ENCODE measurements at regions not wholly inside any gene's neighbourhood (a gene's known extent, or its start where the extent isn't known, plus 50 kb on each side); places are given as distances from the start of the nearest gene placed in this dataset.

DNA sequence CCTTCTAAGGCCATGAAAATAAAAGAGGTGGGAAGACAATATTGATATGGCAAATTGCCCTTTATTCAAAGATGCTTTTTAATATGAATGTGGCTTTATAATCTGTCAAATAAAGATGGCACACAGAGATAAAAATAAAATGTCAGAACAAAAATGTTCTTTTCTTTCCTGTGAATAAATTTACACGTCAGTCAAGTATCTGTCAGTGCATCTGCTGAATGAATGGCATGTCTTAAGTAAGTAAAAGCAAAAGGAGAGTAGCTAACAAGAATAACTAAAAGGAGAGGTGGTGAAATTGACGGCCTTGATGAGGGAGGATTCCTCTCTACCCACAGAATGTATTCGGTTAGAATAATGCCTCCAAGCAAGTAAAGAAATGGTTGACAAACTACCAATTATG is 1021.7 kb upstream of the GBE1 start:
- TF ChIP-seq, protein P1, sequence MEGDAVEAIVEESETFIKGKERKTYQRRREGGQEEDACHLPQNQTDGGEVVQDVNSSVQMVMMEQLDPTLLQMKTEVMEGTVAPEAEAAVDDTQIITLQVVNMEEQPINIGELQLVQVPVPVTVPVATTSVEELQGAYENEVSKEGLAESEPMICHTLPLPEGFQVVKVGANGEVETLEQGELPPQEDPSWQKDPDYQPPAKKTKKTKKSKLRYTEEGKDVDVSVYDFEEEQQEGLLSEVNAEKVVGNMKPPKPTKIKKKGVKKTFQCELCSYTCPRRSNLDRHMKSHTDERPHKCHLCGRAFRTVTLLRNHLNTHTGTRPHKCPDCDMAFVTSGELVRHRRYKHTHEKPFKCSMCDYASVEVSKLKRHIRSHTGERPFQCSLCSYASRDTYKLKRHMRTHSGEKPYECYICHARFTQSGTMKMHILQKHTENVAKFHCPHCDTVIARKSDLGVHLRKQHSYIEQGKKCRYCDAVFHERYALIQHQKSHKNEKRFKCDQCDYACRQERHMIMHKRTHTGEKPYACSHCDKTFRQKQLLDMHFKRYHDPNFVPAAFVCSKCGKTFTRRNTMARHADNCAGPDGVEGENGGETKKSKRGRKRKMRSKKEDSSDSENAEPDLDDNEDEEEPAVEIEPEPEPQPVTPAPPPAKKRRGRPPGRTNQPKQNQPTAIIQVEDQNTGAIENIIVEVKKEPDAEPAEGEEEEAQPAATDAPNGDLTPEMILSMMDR (IDR thresholded peaks at IDR 0.05; ENCODE audit: insufficient read depth, low read length, severe bottlenecking): no peak
- FAIRE-seq (no peak), DNase-seq (ENCODE audit: low read depth) (no peak)
- H3K36me3 ChIP-seq (ENCODE audit: control insufficient read depth, insufficient read depth, low read length): no peaks in the 10 kb centered on the region
- no peaks in the 10 kb centered on the region for H3K27me3 ChIP-seq (ENCODE audit: control insufficient read depth, insufficient read depth, low read length)
- no peak overlapping the region for H3K4me3 ChIP-seq (ENCODE audit: low read depth, low read length)

DNA sequence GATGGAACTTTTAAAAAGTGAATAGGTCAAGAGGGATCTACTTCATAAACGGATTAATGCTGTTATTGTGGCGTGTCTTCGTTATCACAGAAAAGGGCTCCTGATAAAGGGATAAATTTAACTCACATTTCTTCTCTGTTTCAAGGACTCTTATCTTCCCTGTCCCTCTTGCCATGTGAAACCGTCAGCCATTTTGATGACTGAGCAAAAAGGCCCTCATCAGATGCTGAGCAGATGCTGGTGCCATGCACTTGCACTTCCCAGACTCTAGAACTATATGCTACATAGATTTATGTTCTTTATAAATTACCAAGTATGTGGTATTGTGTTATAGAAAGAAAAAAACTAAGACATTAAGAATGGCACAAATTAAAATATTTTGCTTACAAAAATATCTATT is 1011.8 kb upstream of the GBE1 start:
- Histone ChIP-seq H3K4me3 (ENCODE audit: low read depth, low read length) (no peak overlapping the region), H3K36me3 (ENCODE audit: control insufficient read depth, insufficient read depth, low read length) (no peaks in the 10 kb centered on the region), H3K27me3 (ENCODE audit: control insufficient read depth, insufficient read depth, low read length) (no peaks in the 10 kb centered on the region)
- TF ChIP-seq, protein P1 (IDR thresholded peaks at IDR 0.05; ENCODE audit: insufficient read depth, low read length, severe bottlenecking): no peak
- no peak for DNase-seq (ENCODE audit: low read depth)
- FAIRE-seq: no peak

DNA sequence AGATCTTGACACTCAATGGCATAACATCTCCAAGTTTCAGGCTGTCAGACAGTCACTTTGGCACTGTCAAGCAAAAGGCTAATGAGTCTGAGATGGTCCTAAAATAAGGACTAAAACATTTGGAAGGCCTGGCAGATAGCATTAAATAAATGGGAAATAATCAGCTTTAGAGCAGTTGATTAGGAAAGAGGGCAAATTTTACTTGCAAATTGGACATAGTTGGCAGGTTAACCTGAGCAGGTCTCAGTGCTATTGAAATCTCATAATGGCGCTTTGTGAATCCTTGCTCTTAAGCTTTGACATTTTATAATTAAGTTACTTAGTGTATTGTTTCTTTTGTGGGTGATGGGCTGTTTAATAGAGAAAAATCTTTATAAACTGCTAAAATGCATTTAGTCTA is 1003.1 kb upstream of the GBE1 start:
- DNase-seq (ENCODE audit: low read depth): no peak
- TF ChIP-seq, protein P1 (IDR thresholded peaks at IDR 0.05; ENCODE audit: insufficient read depth, low read length, severe bottlenecking): no peak
- H3K27me3 ChIP-seq (ENCODE audit: control insufficient read depth, insufficient read depth, low read length): no peaks in the 10 kb centered on the region
- H3K36me3 ChIP-seq (ENCODE audit: control insufficient read depth, insufficient read depth, low read length): no peaks in the 10 kb centered on the region
- H3K4me3 ChIP-seq (ENCODE audit: low read depth, low read length): no peak overlapping the region
- no peak for FAIRE-seq

DNA sequence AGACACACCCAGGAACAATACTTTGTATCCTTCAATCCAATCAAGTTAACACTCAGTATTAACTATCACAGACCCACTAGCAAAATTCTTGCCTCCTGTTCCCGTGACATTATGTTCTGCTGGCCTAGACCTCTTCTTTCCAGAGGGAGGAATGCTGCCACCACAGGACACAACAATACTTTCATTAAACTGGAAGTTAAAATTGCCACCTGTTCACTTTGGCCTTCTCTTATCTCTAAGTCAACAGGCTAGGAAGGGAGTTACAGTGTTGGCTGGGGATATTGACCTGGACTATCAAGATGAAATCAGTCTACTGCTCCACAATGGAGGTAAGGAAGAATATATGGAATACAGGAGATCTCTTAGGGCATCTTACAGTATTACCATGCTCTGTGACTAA is 1000.4 kb upstream of the GBE1 start:
- Histone ChIP-seq H3K36me3 (ENCODE audit: control insufficient read depth, insufficient read depth, low read length) (no peaks in the 10 kb centered on the region), H3K27me3 (ENCODE audit: control insufficient read depth, insufficient read depth, low read length) (no peaks in the 10 kb centered on the region), H3K4me3 (ENCODE audit: low read depth, low read length) (no peak overlapping the region)
- TF ChIP-seq, protein P1 (IDR thresholded peaks at IDR 0.05; ENCODE audit: insufficient read depth, low read length, severe bottlenecking): no peak
- DNase-seq (ENCODE audit: low read depth) (no peak), FAIRE-seq (no peak)

DNA sequence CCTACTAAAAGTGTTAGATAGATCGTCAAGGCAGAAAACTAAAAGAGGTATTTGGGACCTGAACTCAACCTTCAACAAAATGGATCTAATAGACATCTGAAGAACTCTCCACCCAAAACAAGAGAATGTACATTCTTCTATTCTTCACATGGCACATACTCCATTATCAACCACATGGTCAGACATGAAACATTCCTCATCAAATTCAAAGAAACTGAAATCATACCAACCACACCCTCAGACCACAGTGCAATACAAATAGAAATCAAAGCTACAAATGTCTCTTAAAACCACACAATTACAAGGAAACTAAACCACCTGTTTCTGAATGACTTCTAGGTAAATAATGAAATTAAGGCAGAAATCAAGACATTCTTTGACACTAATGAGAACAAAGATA is 984.1 kb upstream of the GBE1 start:
- TF ChIP-seq, protein P1 (IDR thresholded peaks at IDR 0.05; ENCODE audit: insufficient read depth, low read length, severe bottlenecking): no peak
- peak; percentile 5 for DNase-seq (ENCODE audit: low read depth)
- no peak overlapping the region for H3K4me3 ChIP-seq (ENCODE audit: low read depth, low read length)
- no peak for FAIRE-seq
- H3K27me3 ChIP-seq (ENCODE audit: control insufficient read depth, insufficient read depth, low read length): no peaks in the 10 kb centered on the region
- H3K36me3 ChIP-seq (ENCODE audit: control insufficient read depth, insufficient read depth, low read length): no peaks in the 10 kb centered on the region

DNA sequence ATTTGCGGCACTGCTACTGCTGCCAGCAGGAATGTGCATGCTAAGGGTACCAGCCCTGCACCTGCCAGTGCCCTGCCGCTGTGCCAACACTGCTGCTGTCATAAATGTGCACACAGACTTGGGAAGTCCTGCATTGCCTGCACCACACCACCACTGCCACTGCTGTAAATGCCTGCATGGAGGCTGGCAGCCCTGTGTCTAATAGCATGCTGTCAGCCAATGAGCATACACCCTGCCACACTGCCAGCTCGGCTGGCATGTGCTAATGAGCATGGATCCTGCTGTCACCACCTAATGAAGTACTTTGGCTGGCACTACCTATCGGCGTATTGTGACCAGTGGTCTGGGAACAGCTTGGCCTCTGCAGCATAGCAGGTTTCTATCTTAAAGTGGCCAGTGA is 981.8 kb upstream of the GBE1 start:
- TF ChIP-seq, protein P1 (IDR thresholded peaks at IDR 0.05; ENCODE audit: insufficient read depth, low read length, severe bottlenecking): no peak
- DNase-seq (ENCODE audit: low read depth): no peak
- Histone ChIP-seq H3K4me3 (ENCODE audit: low read depth, low read length) (no peak overlapping the region), H3K36me3 (ENCODE audit: control insufficient read depth, insufficient read depth, low read length) (no peaks in the 10 kb centered on the region), H3K27me3 (ENCODE audit: control insufficient read depth, insufficient read depth, low read length) (no peaks in the 10 kb centered on the region)
- FAIRE-seq: no peak

All from bronchial epithelial cell (primary cell).